ENCODE measurements at regions not wholly inside any gene's neighbourhood (a gene's known extent, or its start where the extent isn't known, plus 50 kb on each side); places are given as distances from the start of the nearest gene placed in this dataset.

GRCh38 chr3:162250782-162251181 lies 754.2 kb downstream of the OTOL1 start:
- TF ChIP-seq MAX (IDR thresholded peaks at IDR 0.05) (no peak), CTCF (IDR thresholded peaks at IDR 0.05) (no peak), EP300 (IDR thresholded peaks at IDR 0.05) (no peak), E2F6 (IDR thresholded peaks at IDR 0.05; ENCODE audit: borderline replicate concordance, low read depth) (no peak), REST (IDR thresholded peaks at IDR 0.05) (no peak), CEBPB (IDR thresholded peaks at IDR 0.05) (no peak), ELK1 (IDR thresholded peaks at IDR 0.05; ENCODE audit: low read depth, low read length) (no peak), RAD21 (conservative IDR thresholded peaks at IDR 0.05 in 1 of 2, IDR thresholded peaks at IDR 0.05 in 1 of 2) (no peak), USF2 (IDR thresholded peaks at IDR 0.05) (no peak), GATA3 (IDR thresholded peaks at IDR 0.05; ENCODE audit: borderline replicate concordance) (no peak), KDM5A (IDR thresholded peaks at IDR 0.05) (no peak), HEYL (CRISPR knock-in tag; IDR thresholded peaks at IDR 0.05) (no peak), POLR2A (IDR thresholded peaks at IDR 0.05; ENCODE audit: low read length) (no peak), TP53 (CRISPR knock-in tag; IDR thresholded peaks at IDR 0.05) (no peak)

Measured in A549 (cell line).